ENCODE measurements at regions not wholly inside any gene's neighbourhood (a gene's known extent, or its start where the extent isn't known, plus 50 kb on each side); places are given as distances from the start of the nearest gene placed in this dataset.

GRCh38 chr13:109606520-109606919 is 179.9 kb downstream of the IRS2 start:
- DNase-seq (ENCODE audit: low read depth): no peak
- no peak for TF ChIP-seq CTCF (IDR thresholded peaks at IDR 0.05; ENCODE audit: insufficient read depth, low read depth, low read length, missing control alignments)

GRCh38 chr13:109605846-109606245 is 180.5 kb downstream of the IRS2 start:
- H3K4me3 ChIP-seq (ENCODE audit: low read depth, low read length): no peak overlapping the region
- DNase-seq (ENCODE audit: low read depth): no peak
- no peak for TF ChIP-seq CTCF (IDR thresholded peaks at IDR 0.05; ENCODE audit: insufficient read depth, low read depth, low read length, missing control alignments)

More at GRCh38 chr13:109606520-109606919, 179.9 kb downstream of the IRS2 start:
- no peak overlapping the region for H3K4me3 ChIP-seq (ENCODE audit: low read depth, low read length)

- no peak for TF ChIP-seq CTCF (IDR thresholded peaks at IDR 0.05; ENCODE audit: insufficient read depth, low read depth, low read length, missing control alignments)
- no peak overlapping the region for H3K4me3 ChIP-seq (ENCODE audit: low read depth, low read length)
- no peak for DNase-seq (ENCODE audit: low read depth)
These were observed 181.5 kb downstream of the IRS2 start for GRCh38 chr13:109604894-109605293.

GRCh38 chr13:109602356-109602755 is 184.0 kb downstream of the IRS2 start:
- TF ChIP-seq CTCF (IDR thresholded peaks at IDR 0.05; ENCODE audit: insufficient read depth, low read depth, low read length, missing control alignments): no peak
- H3K4me3 ChIP-seq (ENCODE audit: low read depth, low read length): no peak overlapping the region
- DNase-seq (ENCODE audit: low read depth): no peak

- no peak for TF ChIP-seq CTCF (IDR thresholded peaks at IDR 0.05; ENCODE audit: insufficient read depth, low read depth, low read length, missing control alignments)
These were observed 186.3 kb downstream of the IRS2 start for GRCh38 chr13:109599901-109600657.

GRCh38 chr13:109595471-109595870 is 190.9 kb downstream of the IRS2 start:
- no peak overlapping the region for H3K4me3 ChIP-seq (ENCODE audit: low read depth, low read length)
- no peak for DNase-seq (ENCODE audit: low read depth)
- TF ChIP-seq CTCF (IDR thresholded peaks at IDR 0.05; ENCODE audit: insufficient read depth, low read depth, low read length, missing control alignments): no peak

More at GRCh38 chr13:109599901-109600657, 186.3 kb downstream of the IRS2 start:
- no peak for DNase-seq (ENCODE audit: low read depth)
- no peak overlapping the region for H3K4me3 ChIP-seq (ENCODE audit: low read depth, low read length)

- DNase-seq (ENCODE audit: low read depth): no peak
- TF ChIP-seq CTCF (IDR thresholded peaks at IDR 0.05; ENCODE audit: insufficient read depth, low read depth, low read length, missing control alignments): no peak
- H3K4me3 ChIP-seq (ENCODE audit: low read depth, low read length): no peak overlapping the region
These were observed 193.2 kb downstream of the IRS2 start for GRCh38 chr13:109593230-109593629.

All from GM12865 (cell line).